ENCODE measurements at regions not wholly inside any gene's neighbourhood (a gene's known extent, or its start where the extent isn't known, plus 50 kb on each side); places are given as distances from the start of the nearest gene placed in this dataset.

DNA sequence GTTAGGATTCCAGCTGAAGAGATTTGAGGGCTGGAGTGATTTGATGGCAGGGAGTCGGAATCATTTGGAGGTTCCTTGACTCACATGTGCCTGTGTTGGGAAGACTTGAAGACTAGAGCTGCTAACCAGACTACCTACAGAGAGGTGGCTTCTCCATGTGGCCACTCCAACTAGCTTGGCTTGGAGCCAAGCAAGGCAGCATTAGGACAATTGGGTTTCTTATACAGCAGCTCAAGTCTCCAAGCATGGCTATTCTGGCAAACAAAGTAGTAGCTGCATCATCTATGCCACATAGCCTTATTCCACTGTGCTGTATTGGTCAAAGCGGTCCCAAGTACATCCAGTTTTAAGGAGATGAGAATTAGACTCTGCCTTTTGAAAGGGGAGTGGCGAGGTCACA is 171.7 kb upstream of the SLC4A4 start:
- TF ChIP-seq, protein P1, sequence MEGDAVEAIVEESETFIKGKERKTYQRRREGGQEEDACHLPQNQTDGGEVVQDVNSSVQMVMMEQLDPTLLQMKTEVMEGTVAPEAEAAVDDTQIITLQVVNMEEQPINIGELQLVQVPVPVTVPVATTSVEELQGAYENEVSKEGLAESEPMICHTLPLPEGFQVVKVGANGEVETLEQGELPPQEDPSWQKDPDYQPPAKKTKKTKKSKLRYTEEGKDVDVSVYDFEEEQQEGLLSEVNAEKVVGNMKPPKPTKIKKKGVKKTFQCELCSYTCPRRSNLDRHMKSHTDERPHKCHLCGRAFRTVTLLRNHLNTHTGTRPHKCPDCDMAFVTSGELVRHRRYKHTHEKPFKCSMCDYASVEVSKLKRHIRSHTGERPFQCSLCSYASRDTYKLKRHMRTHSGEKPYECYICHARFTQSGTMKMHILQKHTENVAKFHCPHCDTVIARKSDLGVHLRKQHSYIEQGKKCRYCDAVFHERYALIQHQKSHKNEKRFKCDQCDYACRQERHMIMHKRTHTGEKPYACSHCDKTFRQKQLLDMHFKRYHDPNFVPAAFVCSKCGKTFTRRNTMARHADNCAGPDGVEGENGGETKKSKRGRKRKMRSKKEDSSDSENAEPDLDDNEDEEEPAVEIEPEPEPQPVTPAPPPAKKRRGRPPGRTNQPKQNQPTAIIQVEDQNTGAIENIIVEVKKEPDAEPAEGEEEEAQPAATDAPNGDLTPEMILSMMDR (IDR thresholded peaks at IDR 0.05; ENCODE audit: low read depth, low read length), result no peak
- TF ChIP-seq EZH2phosphoT487 (IDR thresholded peaks at IDR 0.05; ENCODE audit: low read depth), result no peak

Data from OCI-LY3 (cell line).